COR-L47 (cell line): ENCODE measurements at regions not wholly inside any gene's neighbourhood (a gene's known extent, or its start where the extent isn't known, plus 50 kb on each side); places are given as distances from the start of the nearest gene placed in this dataset.

Experiments
- DNase-seq: peaks from one replicate; lab custom pipeline; 2025; lab: John Stamatoyannopoulos, UW

DNA sequence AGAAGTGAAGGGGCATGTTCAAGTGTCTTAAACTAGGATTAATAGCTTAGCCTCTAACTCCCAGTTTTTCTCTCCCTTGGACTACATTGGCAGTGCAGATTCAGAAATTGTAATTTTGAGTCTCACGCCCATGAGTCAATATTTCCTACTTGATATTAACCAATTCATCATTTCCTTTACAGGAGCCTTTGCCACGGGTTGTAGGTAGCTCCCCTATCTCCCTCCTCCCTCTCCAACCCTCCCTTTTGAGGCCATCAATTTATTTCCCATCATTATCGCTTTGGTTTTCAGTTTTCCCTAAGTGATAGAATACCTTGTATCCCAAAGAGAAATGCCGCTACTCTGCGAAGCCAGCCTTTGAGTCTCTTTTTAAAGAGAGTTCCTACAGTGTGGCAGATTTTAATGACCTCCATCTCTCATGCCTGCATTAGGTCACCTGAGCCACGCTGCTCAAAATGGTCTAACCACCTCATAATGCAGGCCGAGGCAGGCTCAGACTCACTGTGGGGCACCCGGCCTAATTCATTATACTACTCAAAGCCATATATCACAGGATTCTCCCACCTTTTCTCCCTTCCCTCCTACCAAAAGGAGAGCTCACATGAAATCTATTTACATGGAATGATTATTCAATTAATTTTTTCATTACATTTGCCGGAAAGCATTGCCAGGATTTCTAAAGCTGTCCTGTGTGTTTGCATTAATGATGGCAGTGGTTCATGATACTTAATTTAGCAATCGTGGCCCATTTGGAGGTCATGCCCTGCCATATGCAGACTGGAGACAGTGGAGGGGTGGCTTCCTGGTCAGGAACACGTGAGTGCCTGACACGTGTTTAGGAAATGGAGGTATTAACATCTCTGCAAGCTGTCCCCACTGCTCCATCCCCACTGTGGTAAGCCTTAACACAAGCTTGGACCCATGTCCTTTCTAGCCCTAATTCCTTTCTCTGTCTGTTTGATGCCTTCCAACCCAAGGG is 448.2 kb upstream of the AUTS2 start:
- no peak for DNase-seq

DNA sequence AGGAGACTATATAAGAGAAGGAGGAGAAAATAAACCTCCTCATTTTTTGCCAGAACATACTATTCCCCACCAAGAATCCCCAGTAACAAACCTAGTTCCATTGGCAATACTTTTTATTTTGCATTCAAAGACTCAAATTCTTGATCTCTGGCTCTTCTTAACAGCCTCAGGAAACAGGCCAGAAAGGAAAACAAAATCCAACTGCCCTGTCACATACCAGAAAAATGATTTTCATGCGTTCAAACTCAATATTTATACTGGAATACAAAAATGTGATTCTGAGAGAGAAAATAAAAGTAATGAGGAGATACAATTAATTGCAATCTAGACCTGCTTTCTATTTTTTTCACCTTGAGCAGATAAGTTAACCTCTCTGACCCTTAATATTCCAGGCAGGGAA is 435.9 kb upstream of the AUTS2 start:
- DNase-seq, result no peak

DNA sequence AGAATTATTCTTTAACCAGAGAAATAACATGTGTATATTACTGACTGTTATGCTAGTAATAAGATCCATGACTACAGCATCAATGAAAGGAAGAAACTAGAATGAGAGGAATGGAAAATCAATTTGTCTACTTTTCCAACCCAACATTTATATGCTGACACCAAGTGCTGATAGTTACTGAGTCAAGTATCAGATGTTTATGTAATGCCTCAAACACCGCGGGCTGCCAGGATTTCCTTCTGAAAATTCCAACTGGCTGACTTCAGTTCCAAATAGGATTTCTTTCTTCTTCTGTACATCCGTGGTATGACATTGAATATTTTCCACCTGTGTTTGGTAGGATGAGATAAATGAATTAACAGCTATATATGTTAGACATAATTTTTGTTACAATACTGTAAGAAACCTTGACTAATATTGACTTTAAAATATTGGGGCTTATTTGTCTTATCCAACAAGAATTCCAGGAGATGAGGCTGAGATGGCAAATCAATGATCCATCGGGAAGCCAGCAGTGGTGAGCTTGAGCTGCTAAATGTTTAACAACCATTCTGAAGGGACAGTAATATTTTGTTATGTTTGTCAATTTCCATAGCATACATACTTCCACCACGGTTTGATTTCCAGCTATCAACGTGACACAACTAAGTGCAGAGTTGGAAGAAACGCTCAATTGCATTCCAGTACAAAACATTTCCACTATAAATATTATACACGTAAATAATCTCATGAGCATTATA is 435.2 kb upstream of the AUTS2 start:
- DNase-seq, result no peak

DNA sequence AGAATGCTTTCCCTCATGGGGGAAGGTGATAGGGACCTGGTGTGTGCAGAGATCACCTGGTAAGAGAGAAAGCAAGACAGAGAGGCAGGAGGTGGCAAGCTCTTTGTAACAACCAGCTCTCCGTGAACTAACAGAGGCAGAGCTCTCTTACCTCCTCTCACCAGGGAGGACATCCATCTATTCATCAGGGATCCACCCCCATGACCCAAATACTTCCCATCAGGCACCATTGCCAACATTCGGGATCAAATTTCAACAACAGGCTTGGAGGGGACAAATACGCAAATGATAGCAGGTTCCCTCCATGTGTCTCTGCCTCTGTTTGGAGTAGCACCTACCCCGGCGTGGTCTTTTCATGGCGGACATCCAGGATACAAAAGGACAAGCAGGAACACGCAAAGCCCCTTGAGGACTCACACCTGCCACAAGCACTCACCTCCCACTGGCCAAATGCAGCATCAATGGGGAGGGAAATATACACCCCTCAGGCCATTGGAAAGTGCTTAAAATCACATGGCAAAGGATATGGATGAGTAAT is 431.2 kb upstream of the AUTS2 start:
- DNase-seq, result peak; percentile 87

DNA sequence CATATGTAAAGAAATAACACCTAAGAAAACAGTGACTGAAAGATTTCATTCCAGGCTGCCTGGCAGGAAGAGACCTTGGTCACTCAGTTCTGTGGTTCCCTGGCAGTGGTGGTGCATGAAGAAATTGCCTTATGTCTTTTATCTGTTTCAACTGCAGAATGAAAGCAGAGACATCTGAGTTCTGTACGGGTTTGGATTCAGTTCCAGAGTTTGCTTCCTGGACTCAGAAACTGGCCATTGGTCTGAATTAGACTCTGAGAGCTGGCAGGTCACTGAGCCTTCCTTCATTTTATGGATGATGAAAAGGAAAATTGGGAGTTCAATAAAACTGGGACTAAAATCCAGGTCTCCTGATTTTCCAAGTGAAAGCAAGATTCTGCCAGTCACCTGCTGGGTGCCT is 428.9 kb upstream of the AUTS2 start:
- DNase-seq, result no peak

DNA sequence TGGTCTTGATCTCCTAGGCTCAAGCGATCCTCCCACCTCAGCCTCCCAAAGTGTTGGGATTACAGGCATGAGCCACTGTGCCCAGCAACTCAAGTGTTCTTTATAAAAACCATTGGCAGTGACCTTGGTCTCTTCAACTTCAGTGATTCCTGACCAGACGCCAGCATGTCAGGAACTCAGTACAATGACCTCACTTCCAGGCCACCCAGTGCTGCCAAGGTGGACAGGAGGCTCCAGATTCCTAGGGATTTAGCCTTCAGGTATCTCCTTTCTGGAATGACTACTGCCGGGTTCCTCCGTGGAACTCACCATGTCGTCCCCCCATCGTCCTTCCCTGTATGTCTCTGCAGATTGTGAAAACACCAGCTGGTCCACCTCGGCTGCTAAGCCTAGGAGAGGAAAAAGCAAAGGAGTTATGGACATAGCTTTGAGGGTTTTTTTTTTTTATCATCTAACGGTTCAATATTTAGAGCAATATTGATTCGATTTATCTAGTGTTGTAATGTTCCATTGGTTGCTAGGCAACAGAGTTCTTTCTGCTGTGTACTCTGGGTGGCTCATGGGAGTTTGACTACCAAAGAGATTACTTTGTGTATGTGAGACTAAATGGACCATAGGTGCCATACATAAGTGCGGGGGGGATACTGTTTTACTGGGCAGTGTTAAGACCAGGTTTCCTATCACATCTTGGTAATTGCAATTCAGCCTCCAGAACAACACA is 425.8 kb upstream of the AUTS2 start:
- no peak for DNase-seq

DNA sequence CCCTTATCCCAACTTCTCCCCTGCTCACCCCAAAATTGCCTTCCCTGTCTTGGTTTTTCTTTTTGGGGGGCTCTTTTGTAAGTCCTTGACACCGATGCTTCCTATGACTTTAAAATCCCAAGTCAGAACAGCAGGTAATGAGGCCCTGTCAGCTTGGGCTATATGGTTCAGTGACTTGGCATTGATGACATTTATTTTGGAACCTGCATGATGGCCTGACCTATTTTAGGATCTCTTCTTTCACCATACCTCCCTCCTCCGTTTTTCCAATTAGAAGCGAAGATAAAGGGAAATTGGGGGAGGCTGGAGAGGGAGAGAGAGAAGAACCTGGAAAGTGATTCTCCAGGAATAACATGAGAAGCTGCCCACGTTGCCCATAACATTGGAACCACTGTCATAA is 424.9 kb upstream of the AUTS2 start:
- no peak for DNase-seq

DNA sequence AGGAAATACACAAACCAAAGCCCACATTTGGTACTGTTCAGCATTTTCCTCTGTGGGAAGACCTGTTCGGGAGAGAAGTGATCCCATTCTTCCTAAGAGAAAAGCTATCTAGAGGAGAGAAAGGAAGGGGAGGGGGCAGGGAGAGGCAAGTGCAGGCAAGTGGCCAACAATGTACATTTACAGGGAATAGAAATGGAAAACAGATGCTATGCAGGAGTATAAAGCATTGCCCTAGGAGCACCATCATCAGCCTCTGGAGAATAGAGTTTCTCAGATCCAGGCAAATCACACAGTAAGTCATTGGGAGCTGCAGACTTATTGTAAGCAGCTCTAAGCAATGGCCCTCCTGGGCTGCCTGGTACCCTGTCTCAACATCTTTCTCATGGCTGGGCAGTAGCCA is 424.4 kb upstream of the AUTS2 start:
- no peak for DNase-seq

DNA sequence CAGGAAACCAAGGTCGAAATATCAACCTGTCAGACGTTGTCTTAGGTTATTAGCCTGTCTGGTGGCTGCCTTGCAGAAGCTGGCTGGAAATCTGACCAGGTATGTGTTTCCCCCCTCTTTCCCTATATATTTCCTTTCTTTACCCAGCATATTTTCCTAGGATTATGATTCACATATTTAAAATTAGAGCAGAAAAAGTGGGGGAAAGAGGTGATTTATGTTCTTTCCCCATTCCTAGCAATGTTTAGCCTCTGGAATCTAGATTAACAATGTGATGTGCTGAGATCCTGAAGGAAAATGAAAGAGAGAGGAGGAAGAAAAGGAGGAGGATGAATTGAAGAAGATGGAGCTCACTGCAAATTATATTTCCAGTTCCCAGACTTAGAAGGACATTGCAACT is 421.4 kb upstream of the AUTS2 start:
- no peak for DNase-seq

DNA sequence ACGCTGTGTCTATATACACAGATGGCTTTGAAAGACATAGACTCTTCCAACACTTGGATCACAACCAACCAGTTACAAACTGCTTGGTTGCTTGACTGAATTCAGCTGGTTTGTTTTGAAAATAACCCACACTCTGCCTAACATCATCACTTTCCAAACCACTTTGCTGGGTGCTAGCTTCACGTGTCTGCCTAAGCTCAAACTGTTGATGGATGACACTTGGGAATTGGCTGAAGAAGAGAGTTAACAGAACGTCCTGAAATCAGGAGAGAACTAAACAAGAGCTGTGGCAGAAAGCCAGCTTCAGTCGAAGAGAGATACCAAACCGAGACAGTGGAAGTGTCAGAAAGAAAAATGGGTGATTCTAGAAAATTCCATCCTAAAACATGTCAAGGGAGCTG is 420.8 kb upstream of the AUTS2 start:
- no peak for DNase-seq

DNA sequence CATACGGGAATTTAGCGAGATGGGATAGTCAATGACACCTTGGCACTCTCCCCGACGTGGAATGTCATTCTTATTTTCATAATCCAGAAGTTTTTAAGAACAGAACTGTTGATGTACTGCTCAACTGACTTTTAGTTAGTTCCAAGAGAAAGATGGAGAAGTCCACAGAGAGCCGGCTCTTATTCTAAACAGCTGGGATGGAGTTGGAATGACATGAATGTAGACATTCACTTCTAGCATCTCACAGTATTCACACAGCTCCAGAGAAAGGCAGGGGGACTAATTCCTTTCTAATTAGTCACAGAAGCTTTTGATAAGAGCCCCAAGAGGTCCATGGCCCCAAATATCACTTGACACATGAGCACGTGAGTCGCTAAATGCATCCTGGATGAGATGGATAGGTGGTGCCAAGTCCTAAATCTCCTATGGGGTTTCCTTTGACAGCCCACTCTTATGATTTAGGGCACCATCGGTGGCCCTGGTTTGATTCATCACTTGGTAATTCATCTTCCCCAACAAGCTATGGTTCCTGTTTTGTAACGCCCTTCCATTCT is 420.3 kb upstream of the AUTS2 start:
- DNase-seq, result no peak

DNA sequence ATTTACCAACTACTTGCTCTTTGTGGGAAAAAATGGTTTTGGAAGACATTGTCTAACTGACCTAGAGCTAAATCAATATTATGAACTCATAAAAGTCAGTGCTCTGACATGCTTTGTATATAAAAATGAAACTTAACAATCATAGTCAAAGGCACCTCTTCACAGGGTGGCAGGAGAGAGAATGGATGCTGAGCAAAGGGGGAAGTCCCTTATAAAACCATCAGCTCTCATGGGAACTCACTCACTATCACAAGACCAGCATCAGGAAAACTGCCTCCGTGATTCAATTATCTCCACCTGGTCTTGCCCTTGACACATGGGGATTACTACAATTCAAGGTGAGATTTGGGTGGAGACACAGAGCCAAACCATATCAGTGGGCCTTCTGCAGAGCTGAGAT is 417.6 kb upstream of the AUTS2 start:
- DNase-seq, result no peak

DNA sequence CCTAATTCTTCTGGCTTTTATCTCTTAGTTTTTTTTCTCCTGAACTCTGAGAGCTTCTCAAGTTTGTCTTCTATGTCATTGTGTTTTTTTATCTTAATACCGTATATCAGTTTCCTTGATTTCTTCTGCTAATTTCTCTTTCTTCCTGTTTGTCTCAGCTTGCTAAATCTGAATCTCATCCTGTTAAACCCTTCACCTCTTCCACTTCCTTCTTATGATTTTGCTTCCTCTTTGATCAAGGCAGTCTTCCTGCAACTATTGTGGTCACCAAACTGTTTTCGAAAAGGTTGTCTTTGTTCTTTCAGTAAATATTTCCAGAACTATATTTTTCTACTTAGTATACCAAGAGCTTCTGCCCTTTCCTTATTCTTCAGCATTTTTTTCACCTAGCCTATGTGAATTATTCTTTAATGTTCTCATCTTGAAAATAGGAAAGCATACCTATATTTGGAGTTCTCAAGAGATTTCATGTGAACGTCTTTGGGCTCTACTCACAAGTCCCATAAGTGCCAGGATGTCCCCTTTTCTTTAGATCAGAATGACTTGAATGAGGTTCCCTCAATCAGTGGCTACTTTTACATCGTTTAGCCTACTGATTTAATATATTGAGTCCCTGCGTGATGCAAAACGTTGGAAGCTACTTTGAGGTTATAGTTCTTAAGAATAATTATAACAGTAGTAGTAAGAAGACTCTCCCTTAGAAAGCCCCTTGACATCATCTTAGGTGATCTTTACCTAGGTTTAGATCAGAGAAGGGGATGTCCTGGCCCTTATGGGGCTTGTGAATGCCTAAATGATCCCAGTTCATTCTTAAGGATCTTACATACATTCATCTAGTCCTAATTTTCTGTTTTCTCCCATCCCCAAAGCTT is 415.4 kb upstream of the AUTS2 start:
- no peak for DNase-seq

DNA sequence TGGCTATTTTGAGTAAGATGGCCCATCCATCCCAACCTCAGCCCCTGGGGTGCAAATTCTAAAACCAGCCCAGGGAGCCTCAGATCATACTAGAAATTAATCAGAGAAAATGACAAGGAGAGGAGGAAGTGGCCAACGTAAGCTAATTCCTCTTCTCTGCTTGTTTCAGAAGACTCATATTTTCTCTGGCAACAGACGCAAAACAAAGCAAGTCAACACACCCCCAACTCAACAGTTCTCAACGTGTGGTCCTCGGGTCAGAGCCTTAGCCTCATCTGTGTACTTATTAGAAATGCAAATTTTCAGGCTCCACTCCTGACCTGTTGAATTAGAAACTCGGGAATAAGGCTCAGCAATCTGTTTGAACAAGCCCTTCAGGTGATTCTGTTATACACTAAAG is 413.9 kb upstream of the AUTS2 start:
- DNase-seq, result no peak

DNA sequence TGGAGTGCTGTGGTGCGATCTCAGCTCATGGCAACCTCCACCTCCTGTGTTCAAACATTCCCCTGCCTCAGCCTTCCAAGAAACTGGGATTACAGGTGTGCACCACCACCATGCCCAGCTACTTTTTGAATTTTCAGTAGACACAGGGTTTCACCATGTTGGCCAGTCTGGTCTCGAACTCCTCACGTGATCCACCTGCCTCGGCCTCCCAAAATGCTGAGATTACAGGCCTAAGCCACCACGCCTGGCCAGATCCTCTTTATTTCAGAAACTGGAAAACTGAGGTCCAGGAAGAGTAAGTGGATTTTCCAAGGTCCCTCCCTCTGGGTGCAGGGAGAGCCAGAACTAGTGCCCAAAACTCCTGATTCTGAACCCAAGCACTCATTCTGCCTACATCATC is 413.1 kb upstream of the AUTS2 start:
- DNase-seq, result no peak

DNA sequence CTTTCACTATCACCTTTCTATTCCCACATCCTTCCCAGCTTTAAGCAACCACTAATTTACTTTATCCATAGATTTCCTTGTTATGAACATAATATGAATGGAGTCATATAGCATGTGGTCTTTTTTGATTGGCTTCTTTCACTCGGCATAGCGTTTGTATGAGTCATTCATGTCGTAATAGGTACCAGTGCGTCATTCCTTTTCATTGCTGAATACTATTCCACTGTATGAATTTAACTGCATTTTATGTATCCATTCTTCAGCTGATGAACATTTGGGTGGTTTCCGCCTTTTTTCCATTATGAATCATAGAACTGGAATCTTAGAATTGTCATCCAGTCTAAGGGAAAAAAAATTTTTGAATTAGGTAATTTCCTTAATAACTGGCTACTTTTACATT is 411.3 kb upstream of the AUTS2 start:
- no peak for DNase-seq

DNA sequence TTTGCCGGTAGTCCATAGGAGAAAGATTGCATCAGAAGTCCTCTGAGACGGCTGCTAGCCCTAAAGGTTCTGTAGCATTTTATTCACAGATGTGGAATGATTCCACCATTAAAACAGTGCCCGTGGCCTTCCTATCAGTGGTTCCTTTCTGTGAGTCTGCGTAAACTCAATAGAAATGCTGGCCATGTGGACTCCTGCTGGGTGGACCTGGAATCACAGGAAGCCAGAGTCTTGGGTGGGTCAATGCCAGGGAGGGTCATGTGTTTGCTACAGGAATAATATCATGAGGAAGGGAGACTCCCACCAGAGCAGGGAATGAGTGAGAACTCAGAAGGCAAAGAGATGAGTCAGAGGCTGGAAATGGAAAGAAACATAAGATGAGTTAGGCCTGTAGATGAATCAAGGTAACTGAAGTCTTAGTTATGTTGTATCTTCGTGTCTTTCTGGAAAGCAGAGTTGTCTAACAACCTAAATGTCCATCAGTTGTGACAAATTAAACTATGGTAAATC is 410.4 kb upstream of the AUTS2 start:
- no peak for DNase-seq

DNA sequence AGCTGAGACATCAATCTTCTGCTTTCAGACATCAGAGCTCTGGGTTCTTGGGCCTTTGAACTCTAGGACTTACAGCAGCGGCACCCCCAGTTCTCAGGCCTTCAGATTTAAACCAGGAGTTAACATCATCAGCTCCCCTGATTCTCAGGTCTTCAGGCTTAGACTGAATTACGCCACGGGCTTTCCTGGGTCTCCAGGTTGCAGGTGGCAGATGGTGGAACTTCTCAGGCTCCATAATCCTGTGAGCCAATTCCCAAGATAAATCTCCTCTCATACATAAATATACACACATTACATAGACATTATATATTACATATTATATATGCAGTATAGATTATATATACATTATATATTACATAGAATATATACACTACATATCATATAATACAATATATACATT is 408.9 kb upstream of the AUTS2 start:
- no peak for DNase-seq

DNA sequence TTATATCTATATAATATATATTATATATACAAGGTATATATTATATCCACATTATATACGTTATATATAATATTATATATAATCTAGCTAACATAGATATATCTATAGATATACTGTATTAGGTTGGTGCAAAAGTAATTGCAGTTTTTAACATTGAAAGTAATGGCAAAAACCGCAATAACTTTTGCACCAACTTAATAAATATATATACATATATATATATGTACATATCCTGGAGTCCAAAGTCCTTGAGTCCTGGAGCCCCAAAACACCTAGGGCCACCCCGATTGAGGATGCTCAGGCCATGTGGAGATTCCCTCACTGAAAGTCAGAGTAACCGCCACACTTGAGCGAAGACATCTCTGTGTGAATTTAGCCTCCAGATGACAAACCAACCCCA is 408.2 kb upstream of the AUTS2 start:
- DNase-seq, result no peak

DNA sequence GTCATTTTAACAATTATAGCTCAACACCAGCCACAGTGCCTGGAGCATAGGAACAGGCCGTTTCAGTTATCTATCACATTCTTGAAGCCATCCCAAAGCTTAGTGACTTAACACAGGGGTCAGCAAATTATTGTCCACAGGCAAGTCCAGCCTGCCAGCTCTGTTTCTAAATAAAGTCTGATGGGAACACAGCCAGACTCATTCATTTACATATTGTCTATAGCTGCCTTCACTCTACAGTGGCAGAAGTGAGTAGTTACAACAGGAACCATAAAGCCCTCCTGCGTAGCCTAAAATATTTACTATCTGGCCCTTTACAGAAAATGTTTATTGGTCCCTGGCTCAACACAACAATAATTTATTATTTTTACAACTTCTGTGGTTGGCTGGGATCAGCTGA is 407.5 kb upstream of the AUTS2 start:
- peak; percentile 21 for DNase-seq

DNA sequence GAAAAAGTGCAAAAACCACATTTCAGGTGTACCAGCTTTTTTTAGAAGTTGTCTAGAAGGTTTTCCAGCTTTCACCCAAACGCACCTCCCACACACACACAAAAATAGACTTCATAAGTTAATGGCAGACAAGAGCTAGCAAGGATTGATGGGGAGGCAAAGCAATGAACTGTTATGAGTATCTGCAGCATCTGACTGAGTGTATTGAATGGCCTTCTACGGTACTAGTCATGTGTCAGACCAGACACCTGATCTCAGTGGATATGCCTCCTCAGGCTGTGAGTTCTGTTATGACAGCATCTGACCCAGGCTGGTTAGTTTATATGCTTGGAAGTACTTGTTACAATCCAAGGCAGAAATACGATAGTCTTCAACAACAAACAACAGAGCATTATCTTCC is 406.1 kb upstream of the AUTS2 start:
- no peak for DNase-seq
